GM19438 (cell line): ENCODE measurements at regions not wholly inside any gene's neighbourhood (a gene's known extent, or its start where the extent isn't known, plus 50 kb on each side); places are given as distances from the start of the nearest gene placed in this dataset.
"Not testable (repeated sequence)": the region's sequence is repeated elsewhere in the genome, so short reads cannot be mapped to it uniquely, and the experiment has no call there.

Experiments
- ATAC-seq: cut with Tn5 transposase; IDR thresholded peaks from one replicate; pipeline ENCODE4 v1.9.1; 2021; ENCODE audit warnings: low read depth; ENCODE audit not compliant: unreplicated experiment

DNA sequence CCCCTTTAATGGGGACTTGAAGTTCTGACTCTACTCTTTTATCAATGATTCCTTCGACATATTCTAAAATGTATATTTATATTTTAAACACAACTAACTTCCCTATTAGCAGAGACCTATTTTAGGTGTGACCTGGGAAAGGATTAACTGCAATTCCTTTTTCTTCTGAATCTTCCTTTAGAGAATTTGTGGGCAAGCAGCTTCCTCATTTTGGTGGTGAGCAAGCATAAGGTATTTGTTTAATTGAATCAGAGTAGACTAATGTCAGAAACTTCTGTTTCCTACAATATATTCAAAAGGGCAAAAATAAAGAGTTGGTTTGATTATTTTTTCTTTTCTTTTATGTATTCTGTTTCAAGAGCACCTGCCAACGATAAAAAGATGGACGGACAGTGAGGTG lies 237.0 kb downstream of the IKZF2 start:
- ATAC-seq, result no peak

DNA sequence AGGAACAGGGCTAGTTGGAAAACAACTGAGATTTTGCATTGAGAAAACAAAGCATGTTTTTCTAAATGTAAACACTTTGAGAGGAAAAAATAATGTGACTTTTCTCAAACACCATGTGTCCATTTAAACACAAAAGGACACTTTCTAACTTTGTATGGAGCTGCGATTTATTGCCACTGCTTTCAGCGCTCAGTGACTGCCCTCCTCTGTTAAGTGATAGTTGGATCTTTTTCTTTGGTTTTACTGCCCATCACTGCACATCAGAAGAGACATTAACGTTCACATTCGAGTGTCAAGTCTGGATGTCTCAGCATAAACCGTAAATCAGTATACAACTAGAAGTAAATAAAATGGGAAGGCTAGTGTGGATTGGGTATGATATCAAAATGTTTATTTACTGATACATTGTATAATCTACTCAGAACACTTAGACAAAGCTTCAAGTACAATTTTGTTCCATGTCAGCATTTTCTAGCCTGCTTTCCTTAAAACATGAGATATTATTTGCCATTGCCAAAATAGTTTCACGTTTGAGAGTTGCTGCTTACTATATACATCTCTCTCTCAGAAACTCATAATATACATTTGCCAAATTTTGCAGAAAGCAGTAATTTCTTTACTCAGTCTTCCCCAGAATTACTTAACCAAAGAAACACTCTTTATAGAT lies 237.6 kb downstream of the IKZF2 start:
- no peak for ATAC-seq

DNA sequence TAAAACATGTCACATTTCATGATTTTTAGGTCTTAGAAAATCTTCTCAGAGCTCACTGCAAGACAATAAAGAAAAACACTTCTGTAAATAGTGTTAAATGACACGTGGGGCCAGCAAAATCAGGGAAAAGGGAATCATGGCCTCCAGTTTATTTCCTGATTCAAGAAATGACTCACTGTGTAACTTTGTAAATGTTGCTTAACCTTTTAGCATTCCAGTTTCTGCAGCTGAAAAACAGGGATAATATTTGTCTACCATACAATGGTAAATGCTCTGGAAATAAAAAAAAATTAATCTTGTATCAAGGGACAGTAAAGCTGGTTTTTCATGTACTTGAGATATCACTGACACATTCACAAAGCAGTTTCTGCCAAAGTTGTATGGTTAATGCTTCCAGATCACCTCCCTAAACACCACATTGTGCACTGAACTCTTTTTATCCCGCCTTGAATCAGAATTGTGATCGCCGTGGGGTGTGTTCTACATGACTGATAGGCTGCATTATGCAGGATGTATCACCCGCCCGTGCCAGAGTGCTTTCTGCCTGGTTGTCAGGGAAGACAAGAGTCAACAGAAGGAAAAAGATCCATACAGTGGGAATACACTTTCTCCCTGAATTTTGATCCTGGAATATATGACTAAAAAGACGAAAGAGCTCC lies 238.8 kb downstream of the IKZF2 start:
- ATAC-seq, result no peak

DNA sequence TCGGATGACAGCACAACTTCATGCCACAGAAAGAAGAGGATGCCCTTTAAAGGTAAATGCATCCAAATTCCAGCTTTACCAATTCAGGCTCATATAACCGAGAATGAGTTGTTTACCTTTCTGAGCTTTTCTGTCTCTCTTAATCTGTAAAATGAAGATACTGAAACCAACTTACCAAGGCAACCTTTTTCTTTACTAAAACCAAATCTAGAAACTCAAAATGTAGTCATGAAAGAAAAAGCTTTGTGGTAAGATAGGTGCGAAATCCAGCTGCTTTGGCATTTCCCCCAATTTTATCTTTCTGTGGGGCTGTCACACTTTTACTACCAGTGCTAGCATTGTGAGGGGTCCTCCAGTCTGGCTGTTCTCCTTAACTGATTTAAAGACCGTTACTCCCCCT lies 240.4 kb downstream of the IKZF2 start:
- ATAC-seq, result no peak

DNA sequence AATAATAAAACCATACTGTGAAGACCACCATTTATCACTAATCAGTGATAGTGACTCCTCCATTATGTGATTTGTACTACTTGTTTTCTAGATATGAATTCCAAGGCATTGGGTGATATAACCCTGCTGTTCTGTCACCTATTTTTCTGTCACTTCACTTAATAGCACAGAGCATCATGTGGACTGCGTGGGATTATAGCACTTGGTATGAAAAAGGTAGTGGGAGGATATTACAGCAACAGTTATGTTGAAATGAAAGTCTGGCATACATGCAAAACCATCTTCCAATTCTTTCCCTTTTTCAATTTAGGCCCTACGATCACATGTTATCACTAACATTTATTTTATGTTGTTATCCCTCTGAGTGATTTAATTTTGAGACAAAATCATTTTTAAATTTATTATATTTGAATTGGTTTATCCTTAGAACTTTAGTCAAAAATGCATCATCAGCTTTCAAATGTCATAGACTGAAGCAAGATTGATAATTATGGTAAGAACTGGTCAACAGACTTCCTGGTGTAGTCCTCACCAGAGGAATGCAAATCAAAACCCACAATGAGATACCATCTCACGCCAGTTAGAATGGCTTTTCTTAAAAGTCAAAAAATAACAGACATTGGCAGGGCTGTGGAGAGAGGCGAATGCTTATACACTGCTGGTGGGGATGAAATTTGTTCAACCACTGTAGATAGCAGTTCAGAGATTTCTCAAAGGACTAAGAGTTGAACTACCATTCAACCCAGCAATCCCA lies 242.6 kb downstream of the IKZF2 start:
- ATAC-seq, result no peak

DNA sequence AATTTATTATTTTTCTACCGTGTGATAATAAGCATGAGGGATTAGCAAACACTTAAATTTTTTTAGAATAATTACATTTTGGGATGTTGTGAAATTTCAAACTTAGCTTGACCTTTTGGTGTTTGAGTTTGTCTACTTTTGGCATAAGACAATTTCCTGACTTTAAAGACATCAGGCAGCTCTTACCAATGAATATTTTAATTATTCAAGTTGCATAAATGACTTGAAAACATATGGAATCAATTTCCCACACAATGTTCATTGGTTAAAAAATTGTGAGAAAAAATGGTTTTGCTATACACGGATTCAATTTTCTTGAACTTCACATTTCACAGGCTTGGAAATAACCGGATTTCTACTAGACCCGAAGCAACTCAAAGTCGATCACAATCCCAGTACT lies 243.4 kb downstream of the IKZF2 start:
- ATAC-seq, result no peak

DNA sequence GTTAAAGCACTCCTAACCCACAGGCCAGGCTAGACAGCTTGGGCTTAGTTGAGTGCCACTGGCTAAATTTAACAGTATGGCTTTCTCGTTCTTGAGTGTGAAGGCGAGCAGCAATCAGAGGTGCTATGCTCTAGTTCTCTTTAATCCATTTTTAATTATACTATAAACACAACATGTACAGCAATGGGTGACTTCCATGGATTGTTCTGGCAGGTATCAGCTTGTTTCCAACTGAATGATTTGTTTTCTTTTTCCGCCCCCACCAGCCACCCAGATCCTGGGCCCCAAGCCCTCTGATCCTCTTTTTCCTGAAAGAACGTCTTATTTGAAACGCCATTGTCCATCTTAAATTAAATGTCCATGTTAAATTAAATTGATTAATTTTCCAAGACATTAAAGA lies 244.8 kb downstream of the IKZF2 start:
- no peak for ATAC-seq

DNA sequence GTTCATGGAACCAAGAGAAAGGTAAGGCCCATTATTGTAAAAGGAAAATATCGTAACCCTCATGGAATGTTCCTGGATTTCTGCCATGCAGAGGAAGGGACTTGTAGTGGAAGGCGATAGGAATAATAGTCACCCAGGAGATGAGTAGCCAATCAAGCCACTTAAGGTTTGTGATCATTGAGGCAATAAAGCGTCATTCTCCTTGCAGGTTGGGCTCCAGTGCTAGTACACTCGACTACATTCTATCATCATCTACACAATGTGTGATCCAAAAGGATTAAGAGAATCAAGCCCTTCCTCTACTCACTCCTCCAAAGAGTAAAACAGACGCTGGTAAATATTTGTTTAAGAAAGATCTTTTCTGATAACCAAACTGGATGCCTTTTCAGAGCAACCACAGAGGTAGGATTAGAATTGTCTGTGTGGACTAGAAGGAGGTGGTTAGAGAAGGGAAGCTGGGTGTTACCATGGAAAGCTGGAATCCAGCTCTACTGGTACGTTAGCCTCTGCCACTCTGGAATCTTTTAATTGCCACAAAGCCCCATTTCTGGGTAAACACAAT lies 245.7 kb downstream of the IKZF2 start:
- ATAC-seq, result no peak

DNA sequence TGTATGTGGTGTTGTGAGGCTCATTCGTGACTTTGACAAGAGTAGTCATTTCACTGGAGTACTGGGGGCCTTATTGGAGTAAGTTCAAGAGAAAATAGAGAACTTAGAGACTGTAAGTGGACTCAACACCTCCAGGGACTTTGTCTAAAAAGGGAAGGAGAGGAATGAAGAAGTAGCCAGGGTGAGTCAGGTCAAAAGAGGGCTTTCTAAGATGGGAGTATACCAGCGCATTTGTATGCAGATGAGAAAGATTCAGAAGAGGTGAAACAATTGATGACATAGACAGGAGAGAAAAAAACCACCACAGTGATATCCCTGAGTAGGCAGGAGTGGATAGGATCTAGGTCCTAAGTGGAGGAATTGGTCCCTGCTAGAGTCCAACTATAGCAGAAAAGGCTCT lies 246.8 kb downstream of the IKZF2 start:
- no peak for ATAC-seq

DNA sequence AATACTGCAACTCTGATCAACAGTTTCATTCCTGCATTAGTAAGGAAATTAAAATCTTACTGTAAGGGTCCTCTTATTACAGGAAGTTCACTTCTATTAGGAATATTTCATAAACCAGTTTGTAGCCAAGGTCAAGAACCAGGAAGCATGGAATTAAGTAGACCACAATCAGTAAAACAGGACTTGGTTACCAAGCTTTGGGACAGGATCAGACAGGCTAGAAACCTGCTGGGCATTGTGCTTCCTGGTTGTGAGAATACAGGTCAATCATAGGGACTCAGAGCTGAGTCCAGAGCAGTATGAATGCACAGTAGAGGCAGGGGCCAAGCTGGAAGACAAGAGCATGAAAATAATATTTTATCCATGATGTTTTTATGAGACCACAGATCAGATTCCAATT lies 248.0 kb downstream of the IKZF2 start:
- ATAC-seq, result no peak

DNA sequence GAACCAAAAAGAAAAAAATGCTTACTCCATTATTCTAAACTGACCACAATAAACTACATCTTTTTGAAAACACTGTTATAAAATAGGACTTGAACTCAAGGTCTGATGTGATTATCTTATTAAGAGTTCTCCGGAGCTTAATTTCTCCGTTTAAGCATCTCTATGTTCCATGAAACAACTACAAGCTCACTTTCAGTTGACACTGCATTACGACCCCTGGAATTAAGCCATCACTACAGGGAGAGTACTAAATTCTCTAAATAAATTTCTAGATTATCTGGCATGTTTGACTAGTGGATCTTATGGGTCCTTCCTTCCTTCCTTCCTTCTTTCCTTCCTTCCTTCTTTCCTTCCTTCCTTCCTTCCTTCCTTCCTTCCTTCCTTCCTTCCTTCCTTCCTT lies 249.0 kb downstream of the IKZF2 start:
- no peak for ATAC-seq

DNA sequence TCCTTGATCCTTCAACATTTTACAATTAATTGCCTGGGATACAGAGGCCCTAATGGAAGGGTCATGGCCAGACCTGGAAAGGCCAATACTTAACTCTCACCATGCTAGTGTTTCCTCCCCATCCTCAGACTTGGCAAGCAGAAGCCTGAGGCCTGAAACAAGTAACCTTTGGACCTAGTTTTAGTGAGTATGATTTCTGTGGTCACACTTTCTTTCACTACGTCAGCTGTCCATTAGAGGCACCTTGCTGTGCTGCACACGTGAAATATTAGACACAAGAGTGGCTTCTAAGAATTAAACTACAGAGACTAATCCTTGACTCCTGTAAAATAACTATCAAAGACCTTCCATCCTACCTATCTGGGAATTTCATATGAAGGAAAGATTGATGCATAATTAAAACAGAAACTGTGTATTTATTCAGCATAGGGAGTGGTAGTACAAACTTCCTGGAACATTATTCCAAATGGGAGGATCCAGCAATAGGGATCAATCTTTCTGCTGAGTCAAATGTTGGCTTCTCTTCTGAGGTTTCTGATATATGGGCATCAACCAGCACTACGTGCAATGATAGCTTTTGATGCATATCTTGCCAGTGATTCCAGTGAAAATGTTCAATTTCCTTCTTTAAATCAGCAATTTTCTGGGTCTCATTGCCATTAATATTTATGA lies 249.7 kb downstream of the IKZF2 start:
- no peak for ATAC-seq

DNA sequence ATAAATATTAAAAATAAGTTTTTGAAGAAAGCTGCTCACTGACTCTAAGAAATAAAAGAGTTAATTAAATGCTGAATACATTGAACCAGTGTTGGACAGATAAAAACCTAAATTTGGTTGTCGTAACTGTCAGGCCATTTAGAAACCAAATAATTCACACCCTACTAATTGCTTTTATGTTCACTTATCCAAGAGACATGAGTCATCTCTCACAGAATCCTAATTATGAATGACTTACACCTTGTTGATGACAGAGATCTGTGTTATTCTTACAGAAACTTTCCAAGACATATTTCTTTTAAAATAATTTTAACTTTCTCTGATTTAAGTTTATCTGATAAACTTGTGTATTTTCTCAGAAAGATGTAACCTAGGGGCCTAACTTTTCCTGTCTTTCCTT lies 250.7 kb downstream of the IKZF2 start:
- ATAC-seq, result no peak

DNA sequence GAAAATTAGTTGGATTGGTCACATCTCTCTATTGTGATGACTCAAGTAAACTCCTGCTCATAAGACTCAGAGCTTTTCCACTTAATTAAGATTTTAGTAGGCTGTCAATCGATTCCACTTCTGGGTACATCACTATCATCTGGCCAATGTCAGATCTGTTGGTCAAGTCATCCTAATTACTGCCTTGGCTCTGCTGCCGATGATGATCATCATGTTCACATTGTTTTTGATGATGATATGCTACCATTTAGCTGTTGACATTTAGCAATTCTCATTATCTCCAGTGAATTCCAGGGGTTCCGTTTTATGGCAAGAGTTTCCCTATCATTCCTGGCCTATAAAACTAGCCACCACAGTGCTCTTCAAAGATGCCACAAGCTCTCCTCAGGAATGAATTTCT lies 253.4 kb downstream of the IKZF2 start:
- ATAC-seq, result no peak

DNA sequence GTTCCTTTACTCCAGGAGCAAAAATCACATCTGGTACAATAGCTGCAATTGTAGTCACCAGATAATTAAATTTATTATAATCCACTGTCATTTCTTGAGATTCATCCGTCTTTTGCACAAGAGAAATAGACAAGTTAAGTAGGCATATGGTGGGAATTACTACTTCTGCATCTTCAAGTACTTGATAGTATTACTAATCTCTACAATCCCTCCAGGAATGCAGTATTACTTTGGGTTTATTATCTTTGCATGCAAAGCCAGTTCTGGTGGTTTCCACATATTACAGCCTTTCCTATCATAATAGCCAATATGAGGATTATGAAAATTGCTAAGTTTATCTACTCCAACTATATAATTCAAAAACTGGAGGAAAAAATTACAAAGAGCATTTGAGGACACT lies 254.1 kb downstream of the IKZF2 start:
- no peak for ATAC-seq

DNA sequence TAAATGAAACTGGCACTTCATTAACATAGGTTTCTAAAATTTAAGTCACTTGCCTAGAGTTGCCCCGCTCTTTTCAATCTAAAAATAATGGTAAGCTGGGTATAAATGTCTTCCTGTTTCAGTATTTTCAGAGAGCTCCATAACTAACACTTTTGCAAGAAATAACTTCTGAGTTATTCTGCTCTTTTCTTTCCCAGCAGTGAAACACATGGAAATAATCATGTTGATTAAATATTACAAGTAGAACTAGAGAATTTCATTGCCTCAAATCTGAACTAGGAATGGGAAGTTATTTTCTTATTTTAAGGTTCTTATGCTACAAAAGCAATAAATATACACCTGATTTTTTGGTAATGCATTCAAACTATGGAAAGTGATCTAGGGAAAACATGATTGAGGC lies 257.4 kb downstream of the IKZF2 start:
- ATAC-seq, result no peak

DNA sequence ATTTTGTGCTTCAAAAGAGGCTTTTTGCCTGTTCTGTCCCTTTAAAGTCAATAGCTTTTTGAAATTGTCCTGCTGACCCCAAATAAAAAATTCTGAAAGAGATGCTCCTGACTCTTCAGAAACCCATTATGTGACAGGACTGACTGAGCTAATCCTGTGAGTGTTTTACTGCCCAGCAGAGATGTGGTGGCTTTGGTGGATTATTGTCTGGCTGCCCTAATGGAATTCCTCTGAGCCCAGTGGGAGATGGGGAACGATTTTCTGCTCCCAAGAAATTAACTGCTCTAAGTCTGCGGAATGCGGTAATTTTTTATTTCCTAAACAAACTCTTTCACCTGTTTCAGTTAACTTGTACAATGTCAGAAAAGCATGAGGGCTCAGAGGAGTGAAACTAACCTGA lies 258.2 kb downstream of the IKZF2 start:
- ATAC-seq, result no peak

DNA sequence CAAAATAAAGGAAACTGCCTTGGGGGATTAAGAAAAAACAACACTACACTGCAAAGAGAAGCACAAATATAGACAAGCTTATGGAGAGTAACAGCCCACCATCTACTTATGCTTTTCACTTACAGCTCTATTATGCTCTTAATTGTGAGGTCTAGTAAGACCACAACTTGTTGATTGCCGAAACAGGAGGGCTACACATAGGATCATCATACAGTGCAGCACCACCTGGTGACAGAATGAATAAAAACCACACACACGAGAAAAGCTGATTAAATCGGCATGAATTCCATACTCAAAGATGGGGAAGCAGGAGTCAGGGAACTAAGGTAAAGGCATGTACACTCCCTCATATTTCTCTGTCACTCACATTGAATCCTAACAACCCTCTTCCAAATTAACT lies 259.2 kb downstream of the IKZF2 start:
- ATAC-seq, result no peak

DNA sequence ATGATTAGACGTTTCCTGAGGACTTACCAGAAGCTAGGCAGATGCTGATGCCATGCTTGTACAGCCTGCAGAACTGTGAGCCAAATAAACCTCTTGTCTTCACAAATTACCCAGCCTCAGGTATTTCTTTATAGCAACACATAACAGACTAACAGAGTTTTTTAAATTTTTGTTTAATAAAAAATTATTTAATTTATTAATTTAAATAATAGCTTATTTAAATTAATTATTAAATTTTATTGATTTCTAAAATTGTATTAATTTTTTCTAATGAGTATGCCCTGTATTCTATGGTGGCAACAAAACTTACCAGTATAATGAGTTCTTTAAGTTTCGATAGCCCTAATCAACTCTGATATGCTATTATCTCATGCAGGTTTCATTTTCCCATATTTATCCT lies 259.8 kb downstream of the IKZF2 start:
- ATAC-seq, result no peak

DNA sequence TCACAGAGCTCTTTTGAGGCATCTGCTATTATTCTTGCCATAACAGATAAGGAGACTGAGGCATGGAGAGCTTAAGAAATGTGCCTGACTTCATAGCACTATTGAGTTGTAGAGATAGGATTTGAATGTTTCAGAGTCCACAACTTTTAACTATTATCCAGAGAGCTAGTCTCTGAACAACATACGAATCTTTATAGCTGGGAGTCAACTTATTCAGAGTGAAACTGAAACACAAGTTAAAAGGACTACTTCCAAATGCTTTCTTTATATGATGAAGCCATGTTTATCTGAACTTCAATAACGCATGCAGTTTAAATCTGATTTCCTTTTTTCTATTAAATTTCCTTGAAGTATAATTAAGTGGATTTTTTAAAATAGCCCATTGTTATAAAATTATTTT lies 268.8 kb downstream of the IKZF2 start:
- ATAC-seq, result no peak

DNA sequence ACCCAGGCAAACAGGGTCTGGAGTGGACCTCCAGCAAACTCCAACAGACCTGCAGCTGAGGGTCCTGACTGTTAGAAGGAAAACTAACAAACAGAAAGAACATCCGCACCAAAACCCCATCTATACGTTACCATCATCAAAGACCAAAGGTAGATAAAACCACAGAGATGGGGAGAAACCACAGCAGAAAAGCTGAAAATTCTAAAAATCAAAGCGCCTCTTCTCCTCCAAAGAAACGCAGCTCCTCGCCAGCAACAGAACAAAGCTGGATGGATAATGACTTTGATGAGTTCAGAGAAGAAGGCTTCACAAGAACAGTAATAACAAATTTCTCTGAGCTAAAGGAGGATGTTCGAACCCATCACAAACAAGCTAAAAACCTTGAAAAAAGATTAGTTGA lies 274.9 kb downstream of the IKZF2 start:
- ATAC-seq, result not testable (repeated sequence)
